Hepatic stellate cell (primary cell): ENCODE measurements at regions not wholly inside any gene's neighbourhood (a gene's known extent, or its start where the extent isn't known, plus 50 kb on each side); places are given as distances from the start of the nearest gene placed in this dataset.
A peak's percentile ranks its signal among the peaks of the same experiment; 100 is the strongest.
"Not testable (repeated sequence)": the region's sequence is repeated elsewhere in the genome, so short reads cannot be mapped to it uniquely, and the experiment has no call there.

Source experiments
- DNase-seq: peaks from one replicate; pipeline ENCODE4 v3.0.0; 2011; ENCODE audit warnings: low spot score

DNA sequence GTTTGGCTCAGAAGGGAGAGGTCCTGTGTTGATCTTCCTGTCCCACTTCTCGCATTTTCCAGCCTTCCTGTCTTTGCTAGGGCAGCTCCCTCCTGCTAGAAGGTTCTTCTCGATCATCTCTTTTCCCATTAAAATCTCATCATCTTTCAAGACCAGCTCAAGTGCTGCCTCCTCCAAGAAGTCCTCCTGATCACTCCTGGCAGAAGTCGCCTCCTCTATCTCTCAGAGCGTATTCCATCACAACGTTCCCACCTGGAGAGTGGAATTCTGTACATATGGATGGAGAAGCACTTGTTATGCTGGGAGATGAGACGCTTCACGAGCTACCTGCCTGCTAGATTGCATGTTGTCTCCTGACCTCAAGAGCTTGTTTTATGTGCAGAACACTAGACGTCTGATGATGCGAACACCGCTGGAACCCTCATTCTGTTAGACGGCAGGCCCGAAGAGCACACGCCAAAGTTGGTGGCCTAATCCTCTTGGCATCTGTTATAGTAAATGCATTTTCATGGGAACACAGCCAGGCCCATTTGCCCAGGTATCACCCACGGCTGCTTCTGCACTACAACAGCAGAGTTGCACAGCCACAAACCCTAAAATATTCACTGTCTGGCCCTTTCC lies 68.0 kb upstream of the INSIG1 start:
- no peak for DNase-seq

DNA sequence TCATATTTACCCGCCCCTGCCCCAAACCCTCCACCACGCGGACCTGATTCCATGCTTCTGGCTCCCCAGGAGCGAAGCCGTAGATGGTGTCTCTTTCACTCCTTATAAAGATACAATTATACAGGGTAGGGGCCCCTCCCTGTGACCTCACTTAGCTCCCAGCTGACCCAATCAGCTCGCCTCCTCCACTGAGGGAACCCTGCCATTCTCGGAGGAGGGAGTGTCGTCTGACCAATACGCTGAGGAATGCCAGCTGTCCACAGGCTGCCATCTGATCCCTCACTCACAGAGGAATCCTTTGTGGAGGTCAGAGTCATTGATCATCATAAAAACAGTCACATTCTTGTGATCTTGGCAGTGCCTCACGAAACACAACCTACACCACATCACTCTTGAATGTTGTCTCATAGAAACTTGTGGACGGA lies 67.5 kb upstream of the INSIG1 start:
- DNase-seq = peak; percentile 96

DNA sequence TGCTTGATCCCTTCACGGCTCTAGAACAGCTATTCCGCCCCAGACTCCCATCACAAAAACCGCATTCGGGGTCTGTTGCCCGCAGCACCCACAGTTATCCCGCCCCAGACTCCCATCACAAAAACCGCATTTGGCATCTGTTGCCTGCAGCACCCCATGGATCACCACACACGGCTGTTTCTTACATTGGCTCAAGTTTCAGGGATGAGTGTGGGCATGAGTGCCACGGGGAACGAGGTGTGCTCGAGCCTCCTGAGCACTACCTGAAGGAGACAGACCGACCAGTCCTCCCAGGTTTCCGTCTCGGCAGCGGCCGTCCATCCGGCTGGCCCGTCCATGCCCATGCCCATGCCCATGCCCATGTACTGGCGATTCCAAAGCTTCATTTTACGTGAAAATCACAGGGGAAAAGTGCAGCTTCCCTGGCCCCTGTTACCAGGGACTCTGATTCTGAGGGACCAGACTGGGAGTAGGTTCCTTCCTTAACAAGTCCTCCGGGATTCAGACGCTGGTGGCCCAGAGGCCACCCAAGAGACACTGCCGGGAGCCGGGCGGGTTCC lies 66.4 kb upstream of the INSIG1 start:
- DNase-seq = no peak

DNA sequence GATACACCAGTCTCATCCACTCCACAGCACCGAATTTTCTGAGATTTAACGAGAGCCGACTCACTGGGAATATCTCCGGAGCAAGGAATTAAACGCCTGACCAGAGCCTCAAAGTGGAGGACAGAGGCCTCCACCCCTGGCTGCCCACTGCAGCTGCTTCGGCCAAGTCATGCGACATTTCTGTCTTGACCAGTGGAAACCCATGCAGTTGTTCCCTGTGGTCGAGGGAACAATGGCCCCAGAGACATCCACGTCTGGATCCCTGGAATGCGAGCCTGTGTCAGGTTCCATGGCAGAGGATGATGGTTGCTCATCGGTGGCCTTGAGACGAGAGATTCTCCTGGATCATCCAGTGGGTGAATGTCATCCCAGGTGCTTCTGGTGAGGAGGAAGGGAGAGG lies 65.7 kb upstream of the INSIG1 start:
- no peak for DNase-seq

DNA sequence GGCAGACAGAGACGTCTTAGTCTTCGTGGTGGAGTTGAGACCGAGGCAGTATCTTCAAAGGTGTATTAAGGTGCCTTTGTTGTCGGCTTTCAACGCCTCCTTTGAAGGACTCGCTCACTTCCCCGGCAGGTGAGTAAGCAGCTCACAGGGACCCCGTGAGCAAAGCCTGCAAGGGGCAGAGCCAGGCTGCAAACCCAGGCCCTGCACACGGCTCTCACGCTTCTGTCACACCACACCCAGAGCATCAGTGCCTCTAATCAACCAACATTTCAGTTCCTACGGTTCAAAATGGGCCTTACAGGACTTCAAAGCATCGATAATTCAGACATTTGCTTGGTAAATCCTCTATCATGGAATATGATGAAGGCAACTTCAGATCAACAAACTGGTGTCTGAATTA lies 64.8 kb upstream of the INSIG1 start:
- DNase-seq = no peak

DNA sequence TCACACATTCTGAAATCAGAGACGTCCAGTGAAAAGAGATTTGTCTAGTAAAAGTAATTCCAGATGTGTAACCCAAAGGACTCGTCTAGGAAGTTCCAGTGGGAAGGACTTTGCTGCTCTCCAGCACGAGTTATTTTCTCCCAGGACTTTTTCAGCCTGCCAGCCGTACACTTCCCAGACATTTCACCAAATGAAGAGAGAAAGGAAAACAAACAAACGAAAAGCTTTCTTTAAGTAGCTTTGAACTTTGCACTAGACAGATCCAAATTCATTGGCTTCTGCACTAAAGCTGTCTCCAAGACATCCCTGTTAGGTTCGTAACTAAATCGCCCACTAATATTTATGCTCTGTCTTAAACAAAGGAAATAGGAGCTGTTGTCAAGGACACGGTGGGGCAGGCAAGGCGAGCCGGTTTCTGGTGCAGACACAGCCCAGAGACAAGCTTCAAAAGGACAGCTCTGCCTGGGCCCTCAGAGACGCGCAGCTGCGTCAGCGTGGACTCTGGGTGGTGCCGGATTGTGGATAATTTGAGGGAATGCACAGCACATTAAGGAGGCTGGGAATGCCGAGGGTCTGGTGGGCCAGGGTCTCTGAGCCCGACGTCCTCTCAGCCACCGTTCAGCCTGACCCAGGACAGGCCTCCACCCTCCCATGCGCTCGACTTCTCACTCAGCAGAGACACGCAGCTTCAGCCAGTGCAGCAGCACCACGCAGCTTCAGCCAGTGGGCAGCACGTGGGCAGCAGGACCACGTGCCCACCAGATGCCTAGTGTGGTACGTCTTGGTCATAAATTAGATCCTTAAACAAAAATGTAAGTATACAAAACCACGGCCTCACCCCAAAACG lies 64.1 kb upstream of the INSIG1 start:
- DNase-seq = peak; percentile 34

DNA sequence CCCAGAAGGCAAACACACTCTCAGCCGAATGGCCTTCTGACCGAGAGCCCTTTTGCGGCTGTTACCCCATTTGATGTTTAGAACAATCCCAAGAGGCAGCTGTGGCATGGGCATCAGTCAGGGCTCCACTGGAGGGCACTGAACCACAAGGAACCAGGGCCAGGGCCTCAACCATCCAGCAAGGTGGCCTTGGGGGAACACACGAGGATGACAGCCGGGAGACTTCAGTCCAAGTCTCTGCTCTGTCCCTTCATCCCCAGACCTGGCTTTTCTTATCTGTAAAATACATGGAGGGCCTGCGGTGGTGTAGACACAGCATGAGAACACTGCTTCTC lies 63.6 kb upstream of the INSIG1 start:
- no peak for DNase-seq

DNA sequence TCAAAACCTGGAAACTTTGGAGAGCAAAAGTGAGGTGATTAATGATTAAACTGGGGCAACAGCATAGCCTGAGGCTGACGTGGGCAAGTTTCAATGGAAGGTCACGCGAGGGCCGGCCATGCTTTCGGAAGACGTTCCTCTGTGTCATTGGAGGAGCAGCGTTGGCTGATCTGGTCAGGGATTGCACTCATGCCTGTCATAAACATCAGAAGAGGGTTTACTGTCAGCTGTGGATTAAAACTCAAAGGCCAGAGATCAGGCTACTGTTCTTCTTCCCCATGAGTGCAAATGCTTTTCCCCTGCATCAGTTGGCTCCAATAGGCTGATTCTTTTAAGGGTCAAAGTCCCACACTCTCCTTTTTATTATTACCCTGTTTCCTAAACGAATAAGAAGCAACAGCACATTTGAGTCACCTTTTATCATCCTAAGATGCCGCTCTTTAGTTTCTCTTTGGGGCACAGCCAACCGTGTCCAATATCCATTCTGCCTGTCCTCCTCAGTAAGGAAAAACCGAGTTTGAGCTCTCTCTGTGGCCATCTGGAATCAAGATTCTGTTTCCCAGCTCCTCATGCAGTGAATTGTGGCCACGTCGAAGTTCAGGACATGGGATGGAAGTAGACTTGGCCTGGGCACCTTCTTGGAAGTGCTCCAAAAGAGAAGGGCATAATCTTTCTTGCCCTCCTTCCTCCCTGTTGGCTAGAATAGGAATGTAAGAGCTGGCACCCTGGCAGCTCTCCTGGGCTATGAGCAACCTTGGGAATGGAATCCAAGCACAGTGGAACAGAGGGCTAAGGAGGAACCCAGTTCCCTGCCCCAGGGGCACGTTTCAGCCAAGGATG lies 62.5 kb upstream of the INSIG1 start:
- no peak for DNase-seq

DNA sequence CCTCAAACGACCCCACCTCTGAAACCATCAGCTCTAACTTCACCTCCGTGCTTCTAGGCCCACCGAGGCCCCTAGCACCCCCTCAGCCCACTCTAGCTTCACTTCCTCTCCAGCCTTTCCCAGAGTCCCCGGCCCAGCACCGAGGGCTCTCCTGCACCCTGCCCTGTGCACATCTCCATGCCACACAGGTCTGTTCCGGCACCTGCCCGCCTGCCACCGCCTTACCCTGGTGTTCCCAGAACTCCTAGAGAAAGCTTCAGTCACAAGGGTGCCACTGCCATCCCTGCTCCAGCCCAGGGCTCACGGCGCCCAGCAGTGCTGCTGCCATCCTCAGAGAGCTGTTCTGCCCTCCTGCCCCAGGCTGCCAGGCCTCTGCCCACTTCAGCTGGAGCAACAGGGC lies 61.3 kb upstream of the INSIG1 start:
- DNase-seq = no peak

DNA sequence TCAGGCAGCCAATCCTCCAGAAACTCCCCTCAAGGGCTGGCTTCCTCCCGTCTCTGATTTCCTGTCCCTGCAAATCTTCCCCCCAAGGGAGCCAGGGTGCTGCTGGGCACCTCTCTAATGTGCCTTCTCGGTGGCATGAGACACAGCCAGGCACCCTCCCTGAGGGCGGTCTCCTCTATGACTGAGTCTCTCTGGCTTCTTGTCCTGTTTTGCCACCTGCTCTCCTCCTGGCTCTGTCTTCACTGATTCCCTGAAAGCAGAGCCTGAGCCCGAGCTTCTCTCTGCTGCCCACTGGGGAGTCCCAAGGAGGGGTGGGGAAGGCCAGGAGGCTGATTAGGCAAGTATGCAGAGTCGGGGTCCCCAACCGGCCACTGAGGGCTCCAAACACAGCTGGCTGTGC lies 60.4 kb upstream of the INSIG1 start:
- DNase-seq = no peak

DNA sequence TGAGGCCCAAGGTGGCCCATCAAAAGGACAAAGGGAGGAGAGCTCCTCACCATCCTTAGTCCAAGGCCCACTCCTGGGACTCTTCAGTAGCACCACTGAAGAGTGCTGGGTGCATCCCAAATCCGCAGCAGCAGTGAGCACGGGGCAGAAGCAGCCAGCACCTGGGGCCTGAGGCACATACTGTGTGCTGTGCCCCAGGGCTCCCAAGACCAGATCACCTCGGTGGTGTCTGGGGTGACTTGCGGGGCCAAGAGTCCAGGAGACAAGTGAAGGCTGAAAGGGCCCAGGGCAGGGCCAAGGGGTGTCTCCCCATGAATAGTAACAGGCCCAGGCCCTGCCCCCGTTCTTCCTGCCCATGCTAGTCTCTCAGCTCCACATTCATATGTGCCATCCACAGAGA lies 59.9 kb upstream of the INSIG1 start:
- DNase-seq = no peak

DNA sequence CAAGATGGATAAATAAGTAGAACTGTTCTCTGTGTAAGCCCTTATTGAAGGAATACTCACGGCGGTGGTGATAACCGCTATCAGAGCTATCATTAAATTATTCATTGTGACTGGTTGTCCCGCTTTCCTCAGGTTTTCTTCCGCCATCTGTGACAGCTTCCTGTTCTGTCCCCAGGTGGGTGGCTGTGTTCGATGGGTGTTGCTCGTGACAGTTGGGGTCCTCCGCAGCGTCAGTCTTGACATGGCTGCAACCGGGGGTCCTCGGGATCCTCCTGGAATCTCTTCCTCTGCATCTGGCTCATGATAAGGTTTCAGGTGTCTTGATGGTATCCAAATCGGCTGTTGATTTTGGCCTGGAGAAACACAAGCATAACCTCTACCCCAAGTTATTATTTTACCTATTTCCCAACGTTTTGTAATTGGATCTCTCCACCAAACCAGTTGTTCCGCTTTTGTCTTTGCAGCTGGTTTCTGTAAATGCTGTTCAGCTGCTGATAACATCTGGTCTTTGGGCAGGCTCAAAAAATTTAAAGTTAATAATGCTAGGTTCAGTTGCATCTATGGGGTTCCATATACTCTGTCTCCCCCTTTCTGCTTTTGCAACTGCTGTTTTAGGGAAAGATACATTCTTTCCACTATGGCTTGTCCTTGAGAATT lies 58.1 kb upstream of the INSIG1 start:
- DNase-seq = not testable (repeated sequence)

DNA sequence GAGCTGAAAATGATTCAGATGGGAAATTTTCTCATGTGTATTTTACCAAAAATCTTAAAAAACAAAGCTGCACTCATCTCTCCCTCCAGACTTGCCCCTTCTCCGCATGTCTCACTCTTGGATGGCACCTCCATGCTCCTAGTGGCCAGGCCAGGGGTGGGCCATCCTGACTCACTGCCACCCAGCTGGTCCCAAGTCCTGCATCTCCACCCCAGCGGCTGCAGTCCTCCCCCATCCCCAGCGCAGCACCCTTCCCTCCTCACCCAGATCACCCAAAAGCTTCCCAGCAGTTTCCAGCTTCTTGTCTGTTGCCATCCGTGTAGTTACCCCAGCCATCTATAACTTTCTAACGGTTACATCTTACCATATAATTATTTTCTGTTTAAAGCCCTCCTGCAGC lies 53.0 kb upstream of the INSIG1 start:
- DNase-seq = no peak

DNA sequence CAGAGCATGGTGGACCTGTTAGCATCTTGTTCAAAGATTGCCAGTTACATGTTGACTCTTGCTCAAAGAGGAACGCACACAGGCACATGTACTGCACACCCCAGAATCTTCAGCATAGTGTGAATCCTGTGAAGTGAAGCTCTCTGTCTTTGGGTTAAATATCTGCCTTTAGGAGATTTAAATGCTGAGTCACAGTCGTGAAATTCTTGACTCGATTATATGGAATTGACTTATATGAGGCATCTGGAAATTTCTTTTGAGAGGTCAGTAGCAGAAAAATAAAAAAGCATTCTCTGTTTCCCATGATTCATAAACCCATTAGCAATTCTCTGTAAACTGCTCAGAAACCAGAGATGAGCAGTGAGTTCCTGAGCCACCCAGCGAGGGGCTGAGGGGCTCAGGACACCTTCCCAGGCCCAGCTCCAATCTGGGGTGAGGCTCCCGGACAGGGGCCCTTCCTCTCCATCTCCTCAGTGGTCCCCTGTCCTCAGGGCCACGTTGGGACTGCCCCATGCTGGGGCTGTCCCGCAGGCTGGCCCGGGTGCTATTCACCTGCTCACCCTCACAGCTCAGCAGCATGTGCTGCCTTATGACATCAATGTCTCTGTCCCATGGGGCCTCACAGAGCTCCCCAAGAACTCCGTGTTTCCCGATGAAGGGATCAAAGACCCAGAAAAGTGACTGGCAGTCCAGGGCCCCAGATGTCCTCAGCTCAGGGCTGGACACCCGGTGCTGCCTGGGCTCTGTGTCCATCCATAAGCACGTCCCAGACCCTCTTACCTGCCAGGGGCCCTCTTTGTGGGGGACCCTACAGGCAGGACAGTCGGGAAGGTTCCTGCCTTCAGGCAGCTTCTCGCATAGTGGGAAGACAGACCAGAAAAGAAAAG lies 50.0 kb upstream of the INSIG1 start:
- no peak for DNase-seq
